GM12878 (cell line): ENCODE measurements at regions not wholly inside any gene's neighbourhood (a gene's known extent, or its start where the extent isn't known, plus 50 kb on each side); places are given as distances from the start of the nearest gene placed in this dataset.

Source experiments
- CREB1 ChIP-seq: IDR thresholded peaks from 2 replicates; pipeline ENCODE4 v1.6.1; 2012; ENCODE audit warnings: low read depth, mild to moderate bottlenecking, inconsistent platforms
- CREM ChIP-seq: IDR thresholded peaks from 2 replicates; pipeline ENCODE4 v1.6.1; 2014; ENCODE audit warnings: antibody characterized with exemption, low read depth
- CTCF ChIP-seq, 3 experiments: IDR thresholded peaks in 2 of 3; conservative IDR thresholded peaks in 1 of 3; 2 replicates each; pipeline ENCODE4 v1.5.1; 2011; ENCODE audit warnings: low read depth in 3 of 3, low read length in 3 of 3, mild to moderate bottlenecking in 3 of 3, control low read depth in 2 of 3, moderate library complexity in 2 of 3, inconsistent platforms in 1 of 3, mixed read lengths in 1 of 3; ENCODE audit not compliant: control insufficient read depth in 2 of 3, insufficient read depth in 1 of 3; ENCODE audit errors: extremely low read depth in 1 of 3
- EZH2 ChIP-seq: IDR thresholded peaks from 2 replicates; pipeline ENCODE4 v1.6.1; 2012; ENCODE audit warnings: low read depth, mild to moderate bottlenecking, control low read depth, inconsistent platforms, low read length, borderline replicate concordance; ENCODE audit not compliant: control insufficient read depth
- NR2C1 ChIP-seq: fragments of 450-650 bp; IDR thresholded peaks from 2 replicates; pipeline ENCODE4 v1.6.1; 2017; ENCODE audit warnings: antibody characterized with exemption, mild to moderate bottlenecking, moderate library complexity
- POLR2A ChIP-seq: IDR thresholded peaks from 2 replicates; pipeline ENCODE4 v1.6.1; 2011; ENCODE audit warnings: low read depth, mild to moderate bottlenecking, low read length
- SREBF2 ChIP-seq: IDR thresholded peaks from 2 replicates; pipeline ENCODE4 v1.6.1; 2012; ENCODE audit warnings: mild to moderate bottlenecking, low read length
- USF2 ChIP-seq: IDR thresholded peaks from 2 replicates; pipeline ENCODE4 v1.6.1; 2011; ENCODE audit warnings: low read depth, low read length, improper control_type of control experiment, borderline replicate concordance
- YY1 ChIP-seq: IDR thresholded peaks from 2 replicates; pipeline ENCODE4 v1.6.1; 2011; ENCODE audit warnings: low read depth, mild to moderate bottlenecking, low read length

DNA sequence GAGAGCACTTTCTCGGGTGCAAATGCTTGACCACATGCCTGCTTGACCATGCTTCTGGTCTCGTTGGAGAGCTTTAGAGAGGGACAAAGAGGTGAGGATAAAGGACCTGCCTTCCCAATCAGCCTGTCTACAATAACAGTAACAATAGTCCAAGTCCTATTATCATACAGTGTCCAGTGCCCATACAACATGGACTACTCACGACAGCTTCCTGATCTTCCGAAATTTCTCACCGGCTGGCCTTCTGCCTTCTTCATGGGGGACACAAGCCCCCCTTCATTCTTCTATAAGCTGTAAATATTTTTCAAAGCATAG, 329.0 kb downstream of the PAX3 start:
- TF ChIP-seq YY1 = no peak
- no peak for TF ChIP-seq CREB1
- TF ChIP-seq SREBF2 = no peak
- TF ChIP-seq POLR2A = no peak
- TF ChIP-seq EZH2 = no peak
- TF ChIP-seq USF2 = no peak
- no peak for TF ChIP-seq CTCF (IDR thresholded peaks at IDR 0.05 in 2 of 3, conservative IDR thresholded peaks at IDR 0.05 in 1 of 3; ENCODE audit: control insufficient read depth in 2 of 3, extremely low read depth in 1 of 3, insufficient read depth in 1 of 3, low read depth in 3 of 3, low read length in 3 of 3)
- no peak for TF ChIP-seq CREM
- TF ChIP-seq NR2C1 = no peak
